ENCODE measurements at regions not wholly inside any gene's neighbourhood (a gene's known extent, or its start where the extent isn't known, plus 50 kb on each side); places are given as distances from the start of the nearest gene placed in this dataset.

DNA sequence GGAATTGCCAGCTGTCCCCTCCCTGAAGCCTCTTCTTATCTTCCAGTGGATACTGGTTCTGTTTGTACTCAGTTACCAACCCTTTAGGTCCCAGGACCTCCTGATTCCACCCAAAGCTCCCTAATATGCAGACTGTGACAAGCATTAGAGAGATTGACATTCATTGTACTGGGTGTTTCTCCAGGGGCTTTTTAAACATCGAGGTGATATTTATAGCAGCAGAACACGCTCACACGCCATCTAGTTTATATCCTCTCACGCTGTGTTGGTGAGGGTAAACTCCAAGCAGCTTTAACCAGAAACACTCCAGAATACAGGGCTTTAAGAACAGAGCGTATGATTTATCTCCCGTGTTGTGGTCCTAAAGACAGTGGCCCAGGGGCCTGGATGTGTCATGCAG is 238.4 kb downstream of the IRF8 start:
- no peak overlapping the region for H3K27ac Mint-ChIP-seq
- no peaks in the 10 kb centered on the region for H3K36me3 ChIP-seq (replicated peaks in 1 of 2; ENCODE audit: control insufficient read depth in 1 of 2, insufficient read depth in 2 of 2, low read length in 2 of 2)
- H3K79me2 ChIP-seq (ENCODE audit: insufficient read depth, low read length), result no peaks in the 10 kb centered on the region
- no peak overlapping the region for H3K27ac ChIP-seq (ENCODE audit: low read depth in 1 of 2, low read length in 2 of 2)
- H3K27me3 ChIP-seq (ENCODE audit: control insufficient read depth in 2 of 2, insufficient read depth in 2 of 2, low read length in 2 of 2), result peaks cover 0 to 4% of the 10 kb centered on the region in 2 donors
- WGBS (ENCODE audit: insufficient coverage), result 91% methylated on average over 2 of the region's 6 CpGs
- H3K4me3 Mint-ChIP-seq, result no peak overlapping the region
- no peak overlapping the region for H3K9ac ChIP-seq (ENCODE audit: insufficient read depth, low read length, poor library complexity, severe bottlenecking)
- no peaks in the 10 kb centered on the region for H3K36me3 Mint-ChIP-seq
- no peaks in the 10 kb centered on the region for H3K9me3 ChIP-seq (replicated peaks in 1 of 2; ENCODE audit: control insufficient read depth in 1 of 2, insufficient read depth in 1 of 2, low read length in 2 of 2)
- H4K20me1 ChIP-seq (ENCODE audit: insufficient read depth, low read length), result no peaks in the 10 kb centered on the region
- peaks cover 2 to 9% (median 6%) of the 10 kb centered on the region in 3 donors for H3K27me3 Mint-ChIP-seq (ENCODE audit: low read depth in 3 of 3)
- H2AFZ ChIP-seq (ENCODE audit: insufficient read depth, low read depth, low read length, poor library complexity, severe bottlenecking), result no peak overlapping the region
- TF ChIP-seq, protein P1, sequence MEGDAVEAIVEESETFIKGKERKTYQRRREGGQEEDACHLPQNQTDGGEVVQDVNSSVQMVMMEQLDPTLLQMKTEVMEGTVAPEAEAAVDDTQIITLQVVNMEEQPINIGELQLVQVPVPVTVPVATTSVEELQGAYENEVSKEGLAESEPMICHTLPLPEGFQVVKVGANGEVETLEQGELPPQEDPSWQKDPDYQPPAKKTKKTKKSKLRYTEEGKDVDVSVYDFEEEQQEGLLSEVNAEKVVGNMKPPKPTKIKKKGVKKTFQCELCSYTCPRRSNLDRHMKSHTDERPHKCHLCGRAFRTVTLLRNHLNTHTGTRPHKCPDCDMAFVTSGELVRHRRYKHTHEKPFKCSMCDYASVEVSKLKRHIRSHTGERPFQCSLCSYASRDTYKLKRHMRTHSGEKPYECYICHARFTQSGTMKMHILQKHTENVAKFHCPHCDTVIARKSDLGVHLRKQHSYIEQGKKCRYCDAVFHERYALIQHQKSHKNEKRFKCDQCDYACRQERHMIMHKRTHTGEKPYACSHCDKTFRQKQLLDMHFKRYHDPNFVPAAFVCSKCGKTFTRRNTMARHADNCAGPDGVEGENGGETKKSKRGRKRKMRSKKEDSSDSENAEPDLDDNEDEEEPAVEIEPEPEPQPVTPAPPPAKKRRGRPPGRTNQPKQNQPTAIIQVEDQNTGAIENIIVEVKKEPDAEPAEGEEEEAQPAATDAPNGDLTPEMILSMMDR (IDR thresholded peaks at IDR 0.05), result no peak
- H3K4me1 Mint-ChIP-seq, result no peaks in the 10 kb centered on the region
- no peak overlapping the region for H3K4me2 ChIP-seq (replicated peaks; ENCODE audit: extremely low read depth, low read length, poor library complexity, severe bottlenecking)
- peaks cover 0 to 5% (median 0%) of the 10 kb centered on the region in 7 donors for H3K9me3 Mint-ChIP-seq
- no peak overlapping the region for H3K4me3 ChIP-seq (replicated peaks in 1 of 3; ENCODE audit: low read depth in 2 of 3, low read length in 3 of 3)
- intact Hi-C loops (cut with micrococcal nuclease), result no loop called here
- peaks cover 0 to 2% of the 10 kb centered on the region in 2 donors for H3K4me1 ChIP-seq (ENCODE audit: control insufficient read depth in 1 of 2, insufficient read depth in 2 of 2, low read length in 2 of 2)
- no peak for DNase-seq

DNA sequence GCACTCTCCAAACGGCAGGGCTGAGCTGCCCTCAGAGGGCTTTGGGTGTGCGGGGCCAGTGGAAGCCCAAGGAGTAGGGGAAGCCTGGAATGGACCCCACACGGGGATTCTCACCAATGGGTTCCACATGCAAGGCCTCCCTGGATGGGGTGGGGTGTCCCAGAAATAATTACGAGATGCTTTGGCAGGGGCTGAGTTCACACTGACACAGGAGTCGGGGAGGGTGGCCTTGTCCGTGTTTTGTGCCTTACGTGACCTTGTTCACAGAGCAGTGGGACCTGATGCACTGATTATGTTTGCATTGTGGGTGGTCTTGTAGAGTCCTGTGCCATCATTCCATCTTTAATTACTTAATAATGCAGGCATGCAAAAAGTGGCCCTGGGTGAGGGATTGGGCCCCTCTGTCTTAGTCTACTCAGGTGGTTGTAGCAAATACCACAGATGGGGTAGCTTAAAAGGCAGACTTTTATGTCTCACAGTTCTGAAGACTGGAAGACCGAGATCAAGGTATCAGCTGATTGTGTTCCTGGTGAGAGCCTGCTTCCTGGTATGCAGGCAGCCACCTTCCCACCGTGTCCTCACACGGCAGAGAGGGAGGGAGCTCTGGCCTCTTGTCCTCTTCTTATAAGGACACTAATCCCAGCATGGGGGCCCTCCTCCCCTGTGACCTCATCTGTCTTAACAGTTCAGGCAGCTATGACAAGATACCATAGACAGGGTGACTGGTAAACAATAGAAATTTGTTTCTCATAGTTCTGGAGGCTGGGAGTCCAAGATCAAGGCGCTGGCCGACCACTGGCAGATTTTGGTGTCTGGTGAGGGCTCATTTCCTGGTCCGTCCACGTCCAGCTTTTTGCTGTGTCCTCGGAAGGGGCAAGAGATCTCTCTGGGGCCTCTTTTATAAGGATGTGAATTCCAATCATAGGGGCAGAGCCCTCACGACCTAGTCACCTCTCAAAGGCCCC is 239.4 kb downstream of the IRF8 start:
- H3K9me3 Mint-ChIP-seq, result peaks cover 0 to 5% (median 0%) of the 10 kb centered on the region in 7 donors
- no peak overlapping the region for H3K4me3 Mint-ChIP-seq
- no peaks in the 10 kb centered on the region for H3K9me3 ChIP-seq (replicated peaks in 1 of 2; ENCODE audit: control insufficient read depth in 1 of 2, insufficient read depth in 1 of 2, low read length in 2 of 2)
- no peak overlapping the region for H3K9ac ChIP-seq (ENCODE audit: insufficient read depth, low read length, poor library complexity, severe bottlenecking)
- no peak overlapping the region for H3K27ac Mint-ChIP-seq
- no peaks in the 10 kb centered on the region for H3K36me3 Mint-ChIP-seq
- H3K79me2 ChIP-seq (ENCODE audit: insufficient read depth, low read length), result no peaks in the 10 kb centered on the region
- H3K36me3 ChIP-seq (replicated peaks in 1 of 2; ENCODE audit: control insufficient read depth in 1 of 2, insufficient read depth in 2 of 2, low read length in 2 of 2), result no peaks in the 10 kb centered on the region
- DNase-seq, result no peak
- peaks cover 2 to 9% (median 6%) of the 10 kb centered on the region in 3 donors for H3K27me3 Mint-ChIP-seq (ENCODE audit: low read depth in 3 of 3)
- H3K4me2 ChIP-seq (replicated peaks; ENCODE audit: extremely low read depth, low read length, poor library complexity, severe bottlenecking), result no peak overlapping the region
- H3K27me3 ChIP-seq (ENCODE audit: control insufficient read depth in 2 of 2, insufficient read depth in 2 of 2, low read length in 2 of 2), result peaks cover 0 to 4% of the 10 kb centered on the region in 2 donors
- no peak overlapping the region for H3K4me3 ChIP-seq (replicated peaks in 1 of 3; ENCODE audit: low read depth in 2 of 3, low read length in 3 of 3)
- TF ChIP-seq, protein P1 (IDR thresholded peaks at IDR 0.05), result no peak
- no peaks in the 10 kb centered on the region for H3K4me1 Mint-ChIP-seq
- H3K27ac ChIP-seq (ENCODE audit: low read depth in 1 of 2, low read length in 2 of 2), result no peak overlapping the region
- intact Hi-C loops (cut with micrococcal nuclease), result no loop called here
- H2AFZ ChIP-seq (ENCODE audit: insufficient read depth, low read depth, low read length, poor library complexity, severe bottlenecking), result no peak overlapping the region
- peaks cover 0 to 2% of the 10 kb centered on the region in 2 donors for H3K4me1 ChIP-seq (ENCODE audit: control insufficient read depth in 1 of 2, insufficient read depth in 2 of 2, low read length in 2 of 2)
- 92% methylated on average over 9 of the region's 16 CpGs for whole genome bisulfite sequencing (ENCODE audit: insufficient coverage)
- no peaks in the 10 kb centered on the region for H4K20me1 ChIP-seq (ENCODE audit: insufficient read depth, low read length)
